HL-60 (cell line): ENCODE measurements at regions not wholly inside any gene's neighbourhood (a gene's known extent, or its start where the extent isn't known, plus 50 kb on each side); places are given as distances from the start of the nearest gene placed in this dataset.

ENCODE experiments used
- CTCF ChIP-seq: IDR thresholded peaks from one replicate; pipeline ENCODE4 v1.5.1; 2011; ENCODE audit warnings: low read length, control low read depth, inconsistent platforms; ENCODE audit not compliant: insufficient read depth
- TF ChIP-seq, protein P1 (sequence below): IDR thresholded peaks from 2 replicates; pipeline ENCODE4 v1.6.1; 2012; ENCODE audit warnings: low read depth; ENCODE audit not compliant: insufficient replicate concordance

DNA sequence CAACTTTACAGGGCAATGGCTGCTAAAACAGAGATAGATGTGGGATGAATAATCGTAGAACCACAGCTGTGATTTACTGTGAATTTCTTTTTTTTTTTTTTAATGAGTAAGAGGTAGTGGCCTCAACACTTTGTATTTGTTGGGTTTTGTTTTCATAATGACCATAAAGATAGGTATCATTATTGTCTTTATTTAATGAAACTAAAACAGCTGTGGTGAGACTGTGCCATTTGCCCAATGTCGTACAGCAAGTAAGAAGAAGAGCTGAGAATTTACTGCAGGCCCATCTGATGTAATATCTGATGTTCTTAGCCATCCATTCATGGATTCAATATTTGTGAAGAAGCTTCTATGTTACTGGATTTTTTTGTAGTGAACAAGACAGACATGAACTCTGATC, 271.2 kb downstream of the IPMK start:
- TF ChIP-seq, protein P1, sequence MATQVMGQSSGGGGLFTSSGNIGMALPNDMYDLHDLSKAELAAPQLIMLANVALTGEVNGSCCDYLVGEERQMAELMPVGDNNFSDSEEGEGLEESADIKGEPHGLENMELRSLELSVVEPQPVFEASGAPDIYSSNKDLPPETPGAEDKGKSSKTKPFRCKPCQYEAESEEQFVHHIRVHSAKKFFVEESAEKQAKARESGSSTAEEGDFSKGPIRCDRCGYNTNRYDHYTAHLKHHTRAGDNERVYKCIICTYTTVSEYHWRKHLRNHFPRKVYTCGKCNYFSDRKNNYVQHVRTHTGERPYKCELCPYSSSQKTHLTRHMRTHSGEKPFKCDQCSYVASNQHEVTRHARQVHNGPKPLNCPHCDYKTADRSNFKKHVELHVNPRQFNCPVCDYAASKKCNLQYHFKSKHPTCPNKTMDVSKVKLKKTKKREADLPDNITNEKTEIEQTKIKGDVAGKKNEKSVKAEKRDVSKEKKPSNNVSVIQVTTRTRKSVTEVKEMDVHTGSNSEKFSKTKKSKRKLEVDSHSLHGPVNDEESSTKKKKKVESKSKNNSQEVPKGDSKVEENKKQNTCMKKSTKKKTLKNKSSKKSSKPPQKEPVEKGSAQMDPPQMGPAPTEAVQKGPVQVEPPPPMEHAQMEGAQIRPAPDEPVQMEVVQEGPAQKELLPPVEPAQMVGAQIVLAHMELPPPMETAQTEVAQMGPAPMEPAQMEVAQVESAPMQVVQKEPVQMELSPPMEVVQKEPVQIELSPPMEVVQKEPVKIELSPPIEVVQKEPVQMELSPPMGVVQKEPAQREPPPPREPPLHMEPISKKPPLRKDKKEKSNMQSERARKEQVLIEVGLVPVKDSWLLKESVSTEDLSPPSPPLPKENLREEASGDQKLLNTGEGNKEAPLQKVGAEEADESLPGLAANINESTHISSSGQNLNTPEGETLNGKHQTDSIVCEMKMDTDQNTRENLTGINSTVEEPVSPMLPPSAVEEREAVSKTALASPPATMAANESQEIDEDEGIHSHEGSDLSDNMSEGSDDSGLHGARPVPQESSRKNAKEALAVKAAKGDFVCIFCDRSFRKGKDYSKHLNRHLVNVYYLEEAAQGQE, result no peak
- no peak for TF ChIP-seq CTCF
